Umbilical cord (tissue), 1 donor: ENCODE measurements at regions not wholly inside any gene's neighbourhood (a gene's known extent, or its start where the extent isn't known, plus 50 kb on each side); places are given as distances from the start of the nearest gene placed in this dataset.
"Not testable (repeated sequence)": the region's sequence is repeated elsewhere in the genome, so short reads cannot be mapped to it uniquely, and the experiment has no call there.

Source experiments
- DNase-seq: peaks from one replicate; pipeline ENCODE4 v3.0.0-alpha.2; 2015; ENCODE audit warnings: low spot score

GRCh38 chr17:63078707-63079106, 112.7 kb downstream of the TANC2 start:
- peak; percentile 4 for DNase-seq

GRCh38 chr17:63082273-63082861, 116.3 kb downstream of the TANC2 start:
- DNase-seq: peak; percentile 10

DNA sequence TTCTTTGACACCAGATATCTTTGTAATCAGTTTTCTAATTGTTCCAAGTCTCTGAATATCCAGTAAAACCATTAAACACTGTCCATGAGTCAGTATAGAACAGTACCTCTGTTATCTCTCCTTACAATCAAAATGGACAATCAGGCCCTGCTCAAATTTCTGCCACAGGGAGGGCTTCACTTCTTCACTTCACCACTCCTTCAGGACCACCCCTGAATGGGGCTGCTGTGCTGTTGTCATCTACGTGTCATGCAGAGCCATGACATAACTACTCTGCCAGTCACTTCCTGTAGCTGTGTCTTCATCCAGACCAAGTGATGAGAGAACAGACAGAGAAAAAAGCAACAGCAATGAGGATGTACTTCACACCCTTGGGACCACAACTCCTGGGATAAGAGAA, 116.9 kb downstream of the TANC2 start:
- DNase-seq: no peak

- no peak for DNase-seq
Observed at GRCh38 chr17:63086483-63087185, 120.6 kb downstream of the TANC2 start.

DNA sequence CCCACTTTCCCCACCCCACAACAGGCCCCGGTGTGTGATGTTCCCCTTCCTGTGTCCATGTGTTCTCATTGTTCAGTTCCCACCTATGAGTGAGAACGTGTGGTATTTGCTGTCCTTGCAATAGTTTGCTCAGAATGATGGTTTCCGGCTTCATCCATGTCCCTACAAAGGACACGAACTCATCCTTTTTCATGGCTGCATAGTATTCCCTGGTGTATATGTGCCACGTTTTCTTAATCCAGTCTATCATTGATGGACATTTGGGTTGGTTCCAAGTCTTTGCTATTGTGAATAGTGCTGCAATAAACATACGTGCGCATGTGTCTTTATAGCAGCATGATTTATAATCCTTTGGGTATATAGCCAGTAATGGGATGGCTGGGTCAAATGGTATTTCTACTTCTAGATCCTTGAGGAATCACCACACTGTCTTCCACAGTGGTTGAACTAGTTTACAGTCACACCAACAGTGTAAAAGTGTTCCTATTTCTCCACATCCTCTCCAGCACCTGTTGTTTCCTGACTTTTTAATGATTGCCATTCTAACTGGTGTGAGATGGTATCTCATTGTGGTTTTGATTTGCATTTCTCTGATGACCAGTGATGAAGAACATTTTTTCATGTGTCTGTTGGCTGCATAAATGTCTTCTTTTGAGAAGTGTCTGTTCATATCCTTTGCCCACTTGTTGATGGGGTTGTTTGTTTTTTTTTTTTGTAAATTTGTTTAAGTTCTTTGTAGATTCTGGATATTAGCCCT, 124.5 kb downstream of the TANC2 start:
- DNase-seq: not testable (repeated sequence)

- not testable (repeated sequence) for DNase-seq
Observed at GRCh38 chr17:63091909-63092308, 125.9 kb downstream of the TANC2 start.

GRCh38 chr17:63094631-63095030, 128.6 kb downstream of the TANC2 start:
- DNase-seq: no peak

DNA sequence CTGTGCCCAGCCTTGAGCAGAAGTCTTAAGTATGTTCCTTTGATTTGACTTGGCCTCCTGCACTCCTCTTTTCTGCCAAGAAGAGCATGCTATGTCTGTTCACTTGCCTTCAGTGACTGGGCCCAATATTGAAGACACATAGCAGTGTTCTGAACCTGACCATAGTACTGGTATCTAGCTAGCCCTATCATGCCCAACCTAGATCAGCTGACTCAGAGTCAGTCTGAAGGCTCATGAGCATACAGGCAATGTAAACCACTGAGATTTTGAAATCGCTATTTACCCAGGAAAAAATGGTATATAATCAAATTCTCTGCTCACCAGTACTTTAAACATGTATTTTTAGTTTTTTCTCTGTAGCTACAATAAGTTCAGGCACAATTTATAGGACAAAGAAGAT, 129.4 kb downstream of the TANC2 start:
- DNase-seq: no peak

- no peak for DNase-seq
Observed at GRCh38 chr17:63095879-63096278, 129.8 kb downstream of the TANC2 start.

GRCh38 chr17:63096426-63096825, 130.4 kb downstream of the TANC2 start:
- no peak for DNase-seq

DNA sequence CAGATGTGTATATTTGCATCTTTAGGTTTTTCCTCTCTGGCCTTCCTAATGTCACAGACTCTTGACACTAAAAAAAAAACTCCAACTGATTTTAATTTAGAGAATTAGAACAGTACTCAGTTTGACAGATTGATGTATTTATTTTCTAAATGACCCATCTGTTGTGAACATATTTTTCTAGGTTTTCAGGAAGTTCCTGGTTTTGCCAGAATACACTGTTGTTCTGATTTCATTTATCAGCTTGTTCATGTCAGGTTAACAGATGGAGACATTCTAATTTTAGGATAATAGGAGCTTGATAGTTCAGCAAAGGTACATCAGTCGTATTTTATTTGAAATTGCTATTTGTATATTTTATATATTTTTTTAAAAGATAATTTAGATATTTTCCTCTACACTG, 133.4 kb downstream of the TANC2 start:
- no peak for DNase-seq

- DNase-seq: no peak
Observed at GRCh38 chr17:63102034-63102433, 136.0 kb downstream of the TANC2 start.

DNA sequence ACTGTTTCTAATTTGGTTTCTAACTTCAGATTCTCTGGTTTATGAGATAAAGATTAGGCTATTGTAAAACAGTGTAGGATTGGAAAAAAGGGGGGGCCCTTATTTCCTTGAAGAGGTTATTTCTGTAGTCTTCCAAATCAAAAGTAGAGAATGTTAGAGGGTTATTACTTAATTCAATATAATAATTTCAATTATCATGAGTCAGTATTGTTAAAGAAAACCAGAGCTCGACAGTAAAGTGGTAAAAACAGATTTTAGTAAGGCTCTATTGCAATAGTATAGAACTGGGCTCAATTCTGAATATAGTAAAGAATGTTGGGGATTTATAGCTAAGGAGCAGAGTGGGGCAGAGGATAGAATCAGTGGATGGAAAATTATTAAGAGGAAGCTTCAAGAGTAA, 140.0 kb downstream of the TANC2 start:
- DNase-seq: no peak

- DNase-seq: no peak
Observed at GRCh38 chr17:63109661-63110060, 143.6 kb downstream of the TANC2 start.

DNA sequence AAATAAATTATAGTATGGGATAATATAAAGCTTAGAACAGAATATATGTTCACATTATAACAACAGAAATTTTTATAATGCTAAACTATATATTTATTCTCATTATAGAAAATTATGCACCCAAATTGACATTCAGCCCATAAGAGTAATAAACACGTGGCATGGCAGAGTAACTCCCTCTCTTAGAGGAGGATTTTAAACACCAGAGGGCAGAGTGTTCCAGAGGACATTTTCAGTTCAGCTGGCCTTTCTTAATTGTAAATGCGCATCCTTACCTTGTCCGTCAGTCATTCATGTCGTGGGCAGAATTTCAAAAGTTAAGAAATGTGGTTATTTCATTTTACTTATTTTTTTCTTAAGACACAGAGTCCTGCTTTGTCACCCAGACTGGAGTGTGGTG, 147.1 kb downstream of the TANC2 start:
- DNase-seq: no peak

- DNase-seq: no peak
Observed at GRCh38 chr17:63116228-63116627, 150.2 kb downstream of the TANC2 start.

DNA sequence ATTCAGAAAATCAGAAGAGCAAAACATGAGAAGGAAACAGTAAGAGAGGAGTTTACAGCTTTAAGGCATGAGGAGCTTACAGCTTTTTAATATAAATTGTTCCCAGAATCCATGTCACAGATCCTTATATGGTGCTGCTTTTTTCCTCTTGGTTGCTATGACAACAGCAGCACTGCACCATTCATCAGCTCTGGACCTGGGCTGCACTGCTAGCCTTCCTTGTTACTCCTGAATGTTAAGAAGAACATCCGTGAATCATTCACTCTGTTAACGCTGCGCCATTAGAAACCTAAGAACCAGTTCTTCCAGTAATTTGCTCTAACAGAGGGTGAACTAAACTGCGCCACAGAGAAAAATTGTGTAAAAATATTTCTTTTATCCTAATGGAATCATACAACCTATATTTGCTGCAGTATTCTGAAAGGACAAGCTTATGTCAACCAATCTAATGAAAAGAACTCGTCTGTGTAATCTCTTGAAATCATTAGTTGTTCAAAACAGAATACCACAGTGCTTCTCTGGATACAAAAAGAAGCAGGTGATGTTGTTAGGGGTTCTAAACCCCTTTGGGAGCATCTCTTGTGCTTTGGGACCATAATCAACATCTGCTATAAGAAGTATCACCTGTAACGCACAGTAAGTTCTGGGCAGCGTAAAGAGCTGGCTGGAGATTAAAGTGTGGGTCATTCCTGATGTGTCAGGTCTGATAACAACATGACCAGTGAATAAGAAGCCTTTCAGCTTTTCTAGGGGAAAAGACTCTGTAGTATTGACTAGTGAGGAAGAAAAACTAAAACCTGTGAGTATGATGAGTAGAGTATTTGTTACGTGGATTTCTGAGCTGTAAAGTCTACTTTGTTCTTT, 151.2 kb downstream of the TANC2 start:
- DNase-seq: peak; percentile 44

DNA sequence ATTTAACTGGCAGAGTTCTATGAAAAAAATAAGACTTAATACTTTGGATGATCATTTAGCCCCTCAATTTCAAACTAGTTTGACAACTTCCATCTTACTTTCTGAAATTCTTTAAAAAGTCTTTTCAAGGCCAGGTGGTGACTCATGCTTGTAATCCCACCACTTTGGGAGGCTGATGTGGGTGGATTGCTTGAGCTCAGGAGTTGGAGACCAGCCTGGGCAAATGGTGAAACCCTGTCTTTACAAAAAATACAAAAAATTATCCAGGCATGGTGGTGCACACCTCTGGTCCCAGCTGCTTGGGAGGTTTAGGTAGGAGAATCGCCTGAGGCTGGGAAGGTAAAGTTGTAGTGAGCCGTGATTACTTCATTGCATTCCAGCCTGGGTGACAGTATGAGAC, 154.4 kb downstream of the TANC2 start:
- DNase-seq: peak; percentile 33

- DNase-seq: no peak
Observed at GRCh38 chr17:63124536-63124935, 158.5 kb downstream of the TANC2 start.

GRCh38 chr17:63124958-63125357, 158.9 kb downstream of the TANC2 start:
- no peak for DNase-seq

DNA sequence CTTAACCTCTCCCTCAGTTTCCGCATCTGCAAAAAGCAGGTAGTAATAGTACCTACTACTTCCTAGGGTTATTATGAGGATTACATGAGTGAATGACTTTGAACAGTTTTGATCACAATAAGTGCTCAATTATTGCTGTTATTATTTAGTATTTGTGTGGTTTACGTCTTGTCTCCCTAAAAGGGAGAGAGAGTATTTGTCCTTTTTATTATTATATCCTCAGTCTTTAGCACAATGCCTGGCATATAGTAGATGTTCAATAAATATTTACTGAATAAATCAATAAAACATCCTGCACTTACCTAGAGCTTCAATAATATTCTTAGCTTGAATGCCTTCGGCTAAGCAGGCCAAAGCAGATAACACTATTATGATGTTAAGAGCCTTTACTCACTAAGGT, 160.0 kb downstream of the TANC2 start:
- no peak for DNase-seq

DNA sequence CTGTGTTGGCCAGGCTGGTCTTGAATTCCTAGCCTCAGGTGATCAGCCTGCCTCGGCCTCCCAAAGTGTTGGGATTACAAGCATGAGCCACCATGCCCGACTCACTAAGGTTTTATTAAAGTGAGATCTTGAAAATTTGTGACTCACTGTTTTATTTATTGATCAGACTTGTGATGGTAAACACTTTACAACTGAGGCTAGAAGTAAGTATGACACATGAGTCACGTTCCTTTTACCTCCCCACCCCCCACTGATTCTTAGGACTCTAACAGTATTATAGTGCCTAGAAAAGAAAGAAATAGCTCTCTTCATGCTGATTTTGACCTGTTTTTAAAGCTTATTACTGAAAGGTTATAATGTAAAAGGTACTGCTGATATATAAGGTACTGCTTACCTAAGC, 160.6 kb downstream of the TANC2 start:
- DNase-seq: no peak
